ENCODE measurements at regions not wholly inside any gene's neighbourhood (a gene's known extent, or its start where the extent isn't known, plus 50 kb on each side); places are given as distances from the start of the nearest gene placed in this dataset.

- no peak overlapping the region for H2AFZ ChIP-seq (ENCODE audit: low read depth, low read length)
- no peak for FAIRE-seq
- POLR2A ChIA-PET = no interaction called here
- no peak for TF ChIP-seq POLR2B (IDR thresholded peaks at IDR 0.05; ENCODE audit: low read depth, partially characterized antibody)
- no peak for TF ChIP-seq FOXK2 (conservative IDR thresholded peaks at IDR 0.05 in 1 of 2, IDR thresholded peaks at IDR 0.05 in 1 of 2; ENCODE audit: low read depth in 2 of 2)
- TF ChIP-seq HCFC1 (IDR thresholded peaks at IDR 0.05; ENCODE audit: low read depth, low read length) = no peak
- no peak for TF ChIP-seq ZBTB2 (IDR thresholded peaks at IDR 0.05)
- no peak for TF ChIP-seq BRF2 (IDR thresholded peaks at IDR 0.05; ENCODE audit: borderline replicate concordance, insufficient read depth, insufficient read length)
- TF ChIP-seq MITF (IDR thresholded peaks at IDR 0.05) = no peak
- TF ChIP-seq ETS1 (conservative IDR thresholded peaks at IDR 0.05; ENCODE audit: control insufficient read depth, low read depth, low read length) = no peak
- TF ChIP-seq CGGBP1 (CRISPR knock-in tag; IDR thresholded peaks at IDR 0.05) = no peak
- no peak for TF ChIP-seq ZBTB17 (CRISPR knock-in tag; IDR thresholded peaks at IDR 0.05)
- no peak for TF ChIP-seq GATAD2B (IDR thresholded peaks at IDR 0.05; ENCODE audit: borderline replicate concordance)
- no peak for TF ChIP-seq ZNF124 (CRISPR knock-in tag; IDR thresholded peaks at IDR 0.05)
- no peak for TF ChIP-seq ZNF695 (CRISPR knock-in tag; IDR thresholded peaks at IDR 0.05)
These were observed 503.4 kb upstream of the NECTIN3 start for GRCh38 chr3:110568246-110568645.

More at GRCh38 chr3:110568246-110568645, 503.4 kb upstream of the NECTIN3 start:
- in situ Hi-C loops (cut with MboI) (no loop called here), intact Hi-C loops (cut with micrococcal nuclease) (no loop called here)
- H4K20me1 ChIP-seq (replicated peaks; ENCODE audit: control insufficient read depth, insufficient read depth, low read length) = no peaks in the 10 kb centered on the region
- no peak for ATAC-seq
- 100% methylated on average over 1 of the region's 2 CpGs for WGBS (ENCODE audit: insufficient coverage, low coverage, missing lambda C conversion rate)
- H3K36me3 ChIP-seq (ENCODE audit: control insufficient read depth, insufficient read depth, low read length) = no peaks in the 10 kb centered on the region; the same call in 2 of the 3 replicates
- no peaks in the 10 kb centered on the region for H3K27me3 ChIP-seq (ENCODE audit: control insufficient read depth in 2 of 2, insufficient read depth in 2 of 2, low read length in 2 of 2)
- no peaks in the 10 kb centered on the region for H3K9me1 ChIP-seq (ENCODE audit: control insufficient read depth, insufficient read depth, low read length)
- H3K9me3 ChIP-seq (replicated peaks; ENCODE audit: control insufficient read depth, insufficient read depth, low read depth, low read length) = no peaks in the 10 kb centered on the region
- no peaks in the 10 kb centered on the region for H3K4me1 ChIP-seq (replicated peaks in 1 of 2; ENCODE audit: control insufficient read depth in 2 of 2, insufficient read depth in 2 of 2, low read length in 2 of 2)
- CTCF ChIA-PET (ENCODE audit: low intra/inter-chr PET ratio) = no interaction called here
- no peaks in the 10 kb centered on the region for H3K79me2 ChIP-seq (ENCODE audit: control insufficient read depth, insufficient read depth, low read length)
- no peak overlapping the region for H3K4me2 ChIP-seq (ENCODE audit: insufficient read depth, low read length)
- no peak overlapping the region for H3K4me3 ChIP-seq
- no peak overlapping the region for H3K9ac ChIP-seq (ENCODE audit: insufficient read depth in 1 of 2, low read depth in 2 of 2, low read length in 2 of 2)
- no peak overlapping the region for H3K27ac ChIP-seq (ENCODE audit: extremely low read depth, low read depth, low read length)
- BruUV-seq (replicated peaks) = no TSS peak
- no peak for DNase-seq (ENCODE audit: extremely low read depth in 1 of 4, low spot score in 3 of 4)

Data from K562 (cell line).